ENCODE measurements at regions not wholly inside any gene's neighbourhood (a gene's known extent, or its start where the extent isn't known, plus 50 kb on each side); places are given as distances from the start of the nearest gene placed in this dataset.

GRCh38 chr3:94968519-94968918, 905.7 kb downstream of the NSUN3 start:
- no peak overlapping the region for H3K27ac ChIP-seq (ENCODE audit: low read depth, low read length)
- ATAC-seq, result no peak
- intact Hi-C loops (cut with micrococcal nuclease), result no loop called here
- no peaks in the 10 kb centered on the region for H4K20me1 ChIP-seq (ENCODE audit: insufficient read depth)
- TF ChIP-seq, protein P1, sequence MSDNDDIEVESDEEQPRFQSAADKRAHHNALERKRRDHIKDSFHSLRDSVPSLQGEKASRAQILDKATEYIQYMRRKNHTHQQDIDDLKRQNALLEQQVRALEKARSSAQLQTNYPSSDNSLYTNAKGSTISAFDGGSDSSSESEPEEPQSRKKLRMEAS (IDR thresholded peaks at IDR 0.05), result no peak
- TF ChIP-seq, protein P2, sequence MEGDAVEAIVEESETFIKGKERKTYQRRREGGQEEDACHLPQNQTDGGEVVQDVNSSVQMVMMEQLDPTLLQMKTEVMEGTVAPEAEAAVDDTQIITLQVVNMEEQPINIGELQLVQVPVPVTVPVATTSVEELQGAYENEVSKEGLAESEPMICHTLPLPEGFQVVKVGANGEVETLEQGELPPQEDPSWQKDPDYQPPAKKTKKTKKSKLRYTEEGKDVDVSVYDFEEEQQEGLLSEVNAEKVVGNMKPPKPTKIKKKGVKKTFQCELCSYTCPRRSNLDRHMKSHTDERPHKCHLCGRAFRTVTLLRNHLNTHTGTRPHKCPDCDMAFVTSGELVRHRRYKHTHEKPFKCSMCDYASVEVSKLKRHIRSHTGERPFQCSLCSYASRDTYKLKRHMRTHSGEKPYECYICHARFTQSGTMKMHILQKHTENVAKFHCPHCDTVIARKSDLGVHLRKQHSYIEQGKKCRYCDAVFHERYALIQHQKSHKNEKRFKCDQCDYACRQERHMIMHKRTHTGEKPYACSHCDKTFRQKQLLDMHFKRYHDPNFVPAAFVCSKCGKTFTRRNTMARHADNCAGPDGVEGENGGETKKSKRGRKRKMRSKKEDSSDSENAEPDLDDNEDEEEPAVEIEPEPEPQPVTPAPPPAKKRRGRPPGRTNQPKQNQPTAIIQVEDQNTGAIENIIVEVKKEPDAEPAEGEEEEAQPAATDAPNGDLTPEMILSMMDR (IDR thresholded peaks at IDR 0.05 in 2 of 3, conservative IDR thresholded peaks at IDR 0.05 in 1 of 3; ENCODE audit: borderline replicate concordance in 1 of 3, insufficient read depth in 1 of 3, low read depth in 2 of 3, low read length in 2 of 3), result no peak
- TF ChIP-seq FOSL1 (IDR thresholded peaks at IDR 0.05; ENCODE audit: low read depth) (no peak), ZBTB33 (IDR thresholded peaks at IDR 0.05; ENCODE audit: extremely low read depth, insufficient replicate concordance, low read length) (no peak), TCF7L2 (IDR thresholded peaks at IDR 0.05; ENCODE audit: borderline replicate concordance, extremely low read depth, insufficient read depth, insufficient read length) (no peak), YY1 (IDR thresholded peaks at IDR 0.05; ENCODE audit: extremely low read depth, insufficient replicate concordance, low read depth, low read length) (no peak), CEBPB (IDR thresholded peaks at IDR 0.05; ENCODE audit: low read depth) (no peak), CBX3 (IDR thresholded peaks at IDR 0.05; ENCODE audit: low read depth) (no peak), JUND (IDR thresholded peaks at IDR 0.05) (no peak), EGR1 (IDR thresholded peaks at IDR 0.05; ENCODE audit: low read depth) (no peak)
- POLR2A ChIA-PET, result no interaction called here
- no peak overlapping the region for H2AFZ ChIP-seq (ENCODE audit: low read depth, low read length, poor library complexity, severe bottlenecking)
- H3K4me3 ChIP-seq (replicated peaks in 1 of 2; ENCODE audit: low read depth in 1 of 2, low read length in 2 of 2), result no peak overlapping the region
- no peak overlapping the region for H3K4me2 ChIP-seq (ENCODE audit: low read length)
- no peaks in the 10 kb centered on the region for H3K4me1 ChIP-seq (ENCODE audit: control insufficient read depth in 1 of 2, insufficient read depth in 2 of 2, low read length in 2 of 2)
- no peak for DNase-seq (ENCODE audit: low read depth, low spot score)
- H3K9me2 ChIP-seq (ENCODE audit: insufficient read depth), result no peaks in the 10 kb centered on the region
- no peaks in the 10 kb centered on the region for H3K36me3 ChIP-seq (ENCODE audit: control insufficient read depth in 1 of 2, insufficient read depth in 2 of 2, low read length in 2 of 2)
- H3K79me2 ChIP-seq (ENCODE audit: insufficient read depth, low read length), result no peaks in the 10 kb centered on the region
- CTCF ChIA-PET, result no interaction called here
- H3K27me3 ChIP-seq (ENCODE audit: insufficient read depth, low read length), result no peaks in the 10 kb centered on the region
- H3K9me3 ChIP-seq (ENCODE audit: control insufficient read depth in 1 of 2, insufficient read depth in 1 of 2, low read depth in 1 of 2, low read length in 2 of 2), result peaks cover 9 to 10% of the 10 kb centered on the region in 2 experiments; a peak in 3 of 4 replicates
- BruUV-seq (replicated peaks), result no TSS peak
- RAD21 ChIA-PET (ENCODE audit: low non-redundant PET in 1 of 2, low total read pairs in 2 of 2, uncharacterized antibody in 2 of 2, unreplicated experiment in 2 of 2), result no interaction called here
- H3K9ac ChIP-seq (ENCODE audit: low read length), result no peak overlapping the region
